Fibroblast of the aortic adventitia (primary cell): ENCODE measurements at regions not wholly inside any gene's neighbourhood (a gene's known extent, or its start where the extent isn't known, plus 50 kb on each side); places are given as distances from the start of the nearest gene placed in this dataset.

Experiments
- DNase-seq: peaks from one replicate; pipeline ENCODE4 v3.0.0-alpha.2; 2010; ENCODE audit warnings: low read depth
- H3K4me3 ChIP-seq: 2 replicates; pipeline ENCODE4 v1.5.1; 2011; ENCODE audit warnings: low read depth, mild to moderate bottlenecking, control low read depth, low read length, moderate library complexity
- CTCF ChIP-seq: IDR thresholded peaks from 2 replicates; pipeline ENCODE4 v1.5.1; 2011; ENCODE audit warnings: mild to moderate bottlenecking, low read length, control low read depth, inconsistent platforms; ENCODE audit not compliant: insufficient read depth

- DNase-seq: no peak
- no peak overlapping the region for H3K4me3 ChIP-seq
- no peak for TF ChIP-seq CTCF
Measured at GRCh38 chr16:87068762-87069150, 248.4 kb downstream of the C16orf95 start.

GRCh38 chr16:87070657-87071056 lies 246.5 kb downstream of the C16orf95 start:
- no peak for TF ChIP-seq CTCF
- no peak for DNase-seq
- H3K4me3 ChIP-seq: no peak overlapping the region

GRCh38 chr16:87072101-87072500 lies 245.1 kb downstream of the C16orf95 start:
- TF ChIP-seq CTCF: no peak
- H3K4me3 ChIP-seq: no peak overlapping the region
- DNase-seq: no peak

- TF ChIP-seq CTCF: no peak
- no peak for DNase-seq
- no peak overlapping the region for H3K4me3 ChIP-seq
Measured at GRCh38 chr16:87074641-87075318, 242.4 kb downstream of the C16orf95 start.

GRCh38 chr16:87075319-87075860 lies 241.8 kb downstream of the C16orf95 start:
- no peak for TF ChIP-seq CTCF
- no peak overlapping the region for H3K4me3 ChIP-seq
- no peak for DNase-seq

- H3K4me3 ChIP-seq: no peak overlapping the region
- TF ChIP-seq CTCF: no peak
- no peak for DNase-seq
Measured at GRCh38 chr16:87076331-87076949, 240.8 kb downstream of the C16orf95 start.
